ENCODE measurements at regions not wholly inside any gene's neighbourhood (a gene's known extent, or its start where the extent isn't known, plus 50 kb on each side); places are given as distances from the start of the nearest gene placed in this dataset.

DNA sequence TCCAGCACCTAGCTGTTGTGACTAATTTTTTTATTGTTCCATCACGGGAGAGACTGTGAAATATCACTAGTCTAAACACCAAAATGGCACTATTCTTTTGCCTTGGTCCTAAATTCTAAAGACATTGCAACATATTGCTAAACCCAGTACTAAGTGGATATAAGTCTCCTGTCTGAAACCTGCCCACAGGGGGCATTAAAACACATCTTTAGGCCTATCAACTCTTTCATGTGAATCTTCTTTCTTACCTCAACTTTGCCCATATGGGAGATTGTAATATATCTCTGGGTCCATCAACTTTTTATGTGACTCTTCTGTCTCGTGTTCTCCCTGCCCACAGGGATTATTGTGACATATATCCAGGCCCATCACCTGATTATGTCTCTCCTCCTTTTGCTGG is 317.2 kb downstream of the RPS4Y2 start:
- TF ChIP-seq, protein P1, sequence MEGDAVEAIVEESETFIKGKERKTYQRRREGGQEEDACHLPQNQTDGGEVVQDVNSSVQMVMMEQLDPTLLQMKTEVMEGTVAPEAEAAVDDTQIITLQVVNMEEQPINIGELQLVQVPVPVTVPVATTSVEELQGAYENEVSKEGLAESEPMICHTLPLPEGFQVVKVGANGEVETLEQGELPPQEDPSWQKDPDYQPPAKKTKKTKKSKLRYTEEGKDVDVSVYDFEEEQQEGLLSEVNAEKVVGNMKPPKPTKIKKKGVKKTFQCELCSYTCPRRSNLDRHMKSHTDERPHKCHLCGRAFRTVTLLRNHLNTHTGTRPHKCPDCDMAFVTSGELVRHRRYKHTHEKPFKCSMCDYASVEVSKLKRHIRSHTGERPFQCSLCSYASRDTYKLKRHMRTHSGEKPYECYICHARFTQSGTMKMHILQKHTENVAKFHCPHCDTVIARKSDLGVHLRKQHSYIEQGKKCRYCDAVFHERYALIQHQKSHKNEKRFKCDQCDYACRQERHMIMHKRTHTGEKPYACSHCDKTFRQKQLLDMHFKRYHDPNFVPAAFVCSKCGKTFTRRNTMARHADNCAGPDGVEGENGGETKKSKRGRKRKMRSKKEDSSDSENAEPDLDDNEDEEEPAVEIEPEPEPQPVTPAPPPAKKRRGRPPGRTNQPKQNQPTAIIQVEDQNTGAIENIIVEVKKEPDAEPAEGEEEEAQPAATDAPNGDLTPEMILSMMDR (IDR thresholded peaks at IDR 0.05), result no peak
- TF ChIP-seq, protein P2, sequence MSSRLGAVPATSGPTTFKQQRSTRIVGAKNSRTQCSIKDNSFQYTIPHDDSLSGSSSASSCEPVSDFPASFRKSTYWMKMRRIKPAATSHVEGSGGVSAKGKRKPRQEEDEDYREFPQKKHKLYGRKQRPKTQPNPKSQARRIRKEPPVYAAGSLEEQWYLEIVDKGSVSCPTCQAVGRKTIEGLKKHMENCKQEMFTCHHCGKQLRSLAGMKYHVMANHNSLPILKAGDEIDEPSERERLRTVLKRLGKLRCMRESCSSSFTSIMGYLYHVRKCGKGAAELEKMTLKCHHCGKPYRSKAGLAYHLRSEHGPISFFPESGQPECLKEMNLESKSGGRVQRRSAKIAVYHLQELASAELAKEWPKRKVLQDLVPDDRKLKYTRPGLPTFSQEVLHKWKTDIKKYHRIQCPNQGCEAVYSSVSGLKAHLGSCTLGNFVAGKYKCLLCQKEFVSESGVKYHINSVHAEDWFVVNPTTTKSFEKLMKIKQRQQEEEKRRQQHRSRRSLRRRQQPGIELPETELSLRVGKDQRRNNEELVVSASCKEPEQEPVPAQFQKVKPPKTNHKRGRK (CRISPR knock-in tag; IDR thresholded peaks at IDR 0.05; ENCODE audit: borderline replicate concordance), result no peak

Data from WTC11 (cell line).